GM23248 (cell line): ENCODE measurements at regions not wholly inside any gene's neighbourhood (a gene's known extent, or its start where the extent isn't known, plus 50 kb on each side); places are given as distances from the start of the nearest gene placed in this dataset.

ENCODE experiments used
- EZH2 ChIP-seq: fragments of 200-600 bp; sonication (generic); IDR thresholded peaks from 2 replicates; pipeline ENCODE4 v1.6.1; 2018; ENCODE audit warnings: antibody characterized with exemption, mild to moderate bottlenecking; ENCODE audit not compliant: insufficient read depth, poor library complexity, severe bottlenecking
- EZH2phosphoT487 ChIP-seq: fragments of 200-600 bp; sonication (generic); IDR thresholded peaks from 2 replicates; pipeline ENCODE4 v1.6.1; 2018; ENCODE audit warnings: antibody characterized with exemption, moderate library complexity, mild to moderate bottlenecking, low read depth; ENCODE audit not compliant: insufficient read depth

DNA sequence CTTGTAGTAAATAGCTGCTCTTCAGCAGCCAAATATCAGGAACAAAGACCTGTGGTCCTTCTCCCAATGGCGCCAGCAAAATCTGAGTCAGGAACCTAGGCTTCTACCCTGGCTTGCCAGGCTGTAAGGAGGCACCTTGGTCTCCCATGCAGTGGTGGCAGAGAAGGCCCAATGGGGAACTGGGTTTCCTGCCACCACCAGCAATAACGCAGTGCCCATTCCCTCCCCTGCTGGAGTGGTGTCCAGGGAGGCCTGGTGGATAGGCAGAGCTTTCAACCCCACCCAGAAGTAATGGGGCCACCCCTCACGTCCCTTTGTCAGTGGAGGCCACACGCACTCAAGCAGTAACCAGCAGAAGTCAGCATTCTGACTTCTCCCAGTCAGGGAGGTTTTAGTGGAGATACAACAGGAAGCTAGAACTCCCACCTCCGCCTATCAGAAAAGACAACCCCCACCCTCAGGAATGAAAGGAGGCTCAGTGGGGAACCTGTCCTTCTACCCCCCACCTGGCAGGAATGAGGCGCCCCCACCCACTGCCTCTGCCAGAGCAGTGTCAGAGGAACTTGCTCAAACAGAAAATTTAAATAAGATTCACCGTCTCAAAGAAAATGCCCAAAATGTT lies 132.4 kb downstream of the COPS8 start:
- TF ChIP-seq EZH2phosphoT487 (no peak), EZH2 (no peak)
